SK-N-MC (cell line): ENCODE measurements at regions not wholly inside any gene's neighbourhood (a gene's known extent, or its start where the extent isn't known, plus 50 kb on each side); places are given as distances from the start of the nearest gene placed in this dataset.

Experiments used
- EZH2 ChIP-seq: fragments of 200-600 bp; sonication (generic); IDR thresholded peaks from one replicate; pipeline ENCODE4 v1.6.1; 2017; ENCODE audit warnings: antibody characterized with exemption
- POLR2AphosphoS5 ChIP-seq: IDR thresholded peaks from 2 replicates; pipeline ENCODE4 v1.6.1; 2012; ENCODE audit warnings: mild to moderate bottlenecking, low read depth, low read length, borderline replicate concordance

DNA sequence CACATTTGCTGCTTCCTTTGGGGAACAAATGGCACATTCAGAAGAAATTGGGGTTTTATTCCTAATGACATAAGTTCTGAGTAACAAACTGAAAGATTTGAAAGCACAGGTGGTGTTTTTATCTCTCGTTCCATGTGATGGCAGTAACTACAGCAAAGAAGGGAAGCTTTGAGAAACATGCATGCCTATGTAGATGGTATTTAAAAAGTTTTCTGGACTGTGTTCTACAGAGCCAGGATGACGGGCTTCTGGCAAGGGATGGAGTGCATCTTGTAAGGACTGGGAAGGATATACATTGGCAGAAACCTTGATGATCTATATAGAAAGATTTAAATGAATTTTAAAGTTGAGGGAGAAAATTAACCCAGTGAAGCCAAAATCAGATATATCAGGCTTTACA lies 362.2 kb upstream of the ROPN1 start:
- TF ChIP-seq POLR2AphosphoS5, result no peak
- no peak for TF ChIP-seq EZH2
